ENCODE measurements at regions not wholly inside any gene's neighbourhood (a gene's known extent, or its start where the extent isn't known, plus 50 kb on each side); places are given as distances from the start of the nearest gene placed in this dataset.

DNA sequence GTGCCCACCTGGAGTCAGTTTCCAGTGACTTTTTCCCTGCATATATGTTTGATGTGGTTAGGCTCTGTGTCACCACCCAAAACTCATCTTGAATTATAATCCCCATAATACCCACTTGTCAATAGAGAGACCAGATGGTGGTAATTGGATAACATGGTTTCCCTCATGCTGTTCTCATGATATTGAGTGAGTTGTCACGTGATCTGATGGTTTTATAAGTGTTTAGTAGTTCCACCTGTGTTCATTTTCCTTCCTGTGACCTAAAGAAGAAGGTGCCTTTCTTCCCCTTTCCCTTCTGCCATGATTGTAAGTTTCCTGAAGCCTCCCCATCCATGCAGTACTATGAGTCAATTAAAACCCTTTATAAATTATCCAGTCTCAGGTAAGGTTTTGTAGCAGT is 740.9 kb downstream of the ARAP2 start:
- no peak for TF ChIP-seq EP300 (IDR thresholded peaks at IDR 0.05; ENCODE audit: borderline replicate concordance)
- TF ChIP-seq, protein P1, sequence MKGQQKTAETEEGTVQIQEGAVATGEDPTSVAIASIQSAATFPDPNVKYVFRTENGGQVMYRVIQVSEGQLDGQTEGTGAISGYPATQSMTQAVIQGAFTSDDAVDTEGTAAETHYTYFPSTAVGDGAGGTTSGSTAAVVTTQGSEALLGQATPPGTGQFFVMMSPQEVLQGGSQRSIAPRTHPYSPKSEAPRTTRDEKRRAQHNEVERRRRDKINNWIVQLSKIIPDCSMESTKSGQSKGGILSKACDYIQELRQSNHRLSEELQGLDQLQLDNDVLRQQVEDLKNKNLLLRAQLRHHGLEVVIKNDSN (IDR thresholded peaks at IDR 0.05), result no peak
- TF ChIP-seq TEAD4 (IDR thresholded peaks at IDR 0.05), result no peak
- TF ChIP-seq EGR1 (IDR thresholded peaks at IDR 0.05), result no peak
- no peak for TF ChIP-seq CREB1 (IDR thresholded peaks at IDR 0.05; ENCODE audit: low read depth)
- no peak for TF ChIP-seq FOXM1 (IDR thresholded peaks at IDR 0.05; ENCODE audit: borderline replicate concordance, low read depth)
- no peak for TF ChIP-seq TCF12 (IDR thresholded peaks at IDR 0.05; ENCODE audit: low read depth)
- no peak for TF ChIP-seq RAD21 (IDR thresholded peaks at IDR 0.05; ENCODE audit: low read depth)
- no peak for TF ChIP-seq CEBPB (IDR thresholded peaks at IDR 0.05)
- no peak for TF ChIP-seq ZBTB7A (IDR thresholded peaks at IDR 0.05; ENCODE audit: low read depth)
